SK-N-SH (cell line): ENCODE measurements at regions not wholly inside any gene's neighbourhood (a gene's known extent, or its start where the extent isn't known, plus 50 kb on each side); places are given as distances from the start of the nearest gene placed in this dataset.

Source experiments
- CHD2 ChIP-seq: fragments of 150-350 bp; IDR thresholded peaks from 2 replicates; pipeline ENCODE4 v1.6.1; 2018; ENCODE audit warnings: low read length; ENCODE audit not compliant: partially characterized antibody
- EP300 ChIP-seq, 2 experiments: IDR thresholded peaks; 2 replicates each; pipeline versions ENCODE4 v1.4.0 to v1.6.1; 2012; ENCODE audit warnings: borderline replicate concordance in 1 of 2, low read depth in 1 of 2, low read length in 1 of 2
- FOXM1 ChIP-seq: IDR thresholded peaks from 2 replicates; pipeline ENCODE4 v1.4.0; 2012; ENCODE audit warnings: low read depth, mild to moderate bottlenecking
- POLR2AphosphoS5 ChIP-seq: IDR thresholded peaks from 2 replicates; pipeline ENCODE4 v1.6.1; 2012; ENCODE audit warnings: low read depth, low read length
- RAD21 ChIP-seq: IDR thresholded peaks from 2 replicates; pipeline ENCODE4 v1.6.1; 2012; ENCODE audit warnings: mild to moderate bottlenecking, low read length
- RCOR1 ChIP-seq: fragments of 150-350 bp; IDR thresholded peaks from 2 replicates; pipeline ENCODE4 v1.6.1; 2017; ENCODE audit warnings: antibody characterized with exemption, low read length
- TAF1 ChIP-seq: IDR thresholded peaks from 2 replicates; pipeline ENCODE4 v1.6.1; 2012; ENCODE audit warnings: low read depth, mild to moderate bottlenecking, low read length, moderate library complexity, borderline replicate concordance
- TCF12 ChIP-seq: IDR thresholded peaks from 2 replicates; pipeline ENCODE4 v1.4.0; 2012
- TF ChIP-seq, protein P1 (sequence below): fragments of 150-350 bp; IDR thresholded peaks from 2 replicates; pipeline ENCODE4 v1.6.1; 2017; ENCODE audit warnings: antibody characterized with exemption, low read length, low read depth, borderline replicate concordance
- TF ChIP-seq, protein P2 (sequence below): fragments of 200-600 bp; sonication (generic); IDR thresholded peaks from 2 replicates; pipeline ENCODE4 v1.6.1; 2017; ENCODE audit warnings: antibody characterized with exemption, mild to moderate bottlenecking, moderate library complexity
- TF ChIP-seq, protein P3 (sequence below): IDR thresholded peaks from 2 replicates; pipeline ENCODE4 v1.4.0; 2012; ENCODE audit warnings: low read depth
- TF ChIP-seq, protein P4 (sequence below): IDR thresholded peaks from 2 replicates; pipeline ENCODE4 v1.6.1; 2012; ENCODE audit warnings: mild to moderate bottlenecking, low read depth, low read length, moderate library complexity
- TF ChIP-seq, protein P5 (sequence below): IDR thresholded peaks from 2 replicates; pipeline ENCODE4; 2012
- TF ChIP-seq, protein P6 (sequence below): IDR thresholded peaks from 2 replicates; pipeline ENCODE4 v1.4.0; 2012; ENCODE audit warnings: low read depth, borderline replicate concordance

DNA sequence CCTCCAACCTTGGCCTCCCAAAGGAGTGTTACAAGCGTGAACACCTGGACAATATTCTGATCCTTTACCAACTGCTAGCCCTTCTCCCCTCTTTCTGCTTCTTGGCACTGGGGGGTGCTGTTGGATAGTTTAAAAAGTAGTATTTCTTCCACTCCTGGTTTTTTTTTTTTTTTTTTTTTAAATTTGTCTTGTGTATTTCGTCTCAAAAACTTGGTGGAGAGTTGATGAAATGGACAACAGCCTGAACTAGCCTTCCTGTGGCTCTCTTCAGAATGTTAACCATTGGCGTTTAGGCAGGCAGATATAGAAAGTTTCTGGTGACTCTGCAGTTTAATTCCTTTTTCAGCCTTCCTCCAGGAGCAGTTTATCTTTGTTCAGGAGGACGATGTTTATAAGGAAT is 69.7 kb upstream of the USP24 start:
- TF ChIP-seq, protein P1, sequence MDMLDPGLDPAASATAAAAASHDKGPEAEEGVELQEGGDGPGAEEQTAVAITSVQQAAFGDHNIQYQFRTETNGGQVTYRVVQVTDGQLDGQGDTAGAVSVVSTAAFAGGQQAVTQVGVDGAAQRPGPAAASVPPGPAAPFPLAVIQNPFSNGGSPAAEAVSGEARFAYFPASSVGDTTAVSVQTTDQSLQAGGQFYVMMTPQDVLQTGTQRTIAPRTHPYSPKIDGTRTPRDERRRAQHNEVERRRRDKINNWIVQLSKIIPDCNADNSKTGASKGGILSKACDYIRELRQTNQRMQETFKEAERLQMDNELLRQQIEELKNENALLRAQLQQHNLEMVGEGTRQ = no peak
- TF ChIP-seq, protein P2, sequence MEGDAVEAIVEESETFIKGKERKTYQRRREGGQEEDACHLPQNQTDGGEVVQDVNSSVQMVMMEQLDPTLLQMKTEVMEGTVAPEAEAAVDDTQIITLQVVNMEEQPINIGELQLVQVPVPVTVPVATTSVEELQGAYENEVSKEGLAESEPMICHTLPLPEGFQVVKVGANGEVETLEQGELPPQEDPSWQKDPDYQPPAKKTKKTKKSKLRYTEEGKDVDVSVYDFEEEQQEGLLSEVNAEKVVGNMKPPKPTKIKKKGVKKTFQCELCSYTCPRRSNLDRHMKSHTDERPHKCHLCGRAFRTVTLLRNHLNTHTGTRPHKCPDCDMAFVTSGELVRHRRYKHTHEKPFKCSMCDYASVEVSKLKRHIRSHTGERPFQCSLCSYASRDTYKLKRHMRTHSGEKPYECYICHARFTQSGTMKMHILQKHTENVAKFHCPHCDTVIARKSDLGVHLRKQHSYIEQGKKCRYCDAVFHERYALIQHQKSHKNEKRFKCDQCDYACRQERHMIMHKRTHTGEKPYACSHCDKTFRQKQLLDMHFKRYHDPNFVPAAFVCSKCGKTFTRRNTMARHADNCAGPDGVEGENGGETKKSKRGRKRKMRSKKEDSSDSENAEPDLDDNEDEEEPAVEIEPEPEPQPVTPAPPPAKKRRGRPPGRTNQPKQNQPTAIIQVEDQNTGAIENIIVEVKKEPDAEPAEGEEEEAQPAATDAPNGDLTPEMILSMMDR = peak; percentile 78
- no peak for TF ChIP-seq FOXM1
- TF ChIP-seq, protein P3, sequence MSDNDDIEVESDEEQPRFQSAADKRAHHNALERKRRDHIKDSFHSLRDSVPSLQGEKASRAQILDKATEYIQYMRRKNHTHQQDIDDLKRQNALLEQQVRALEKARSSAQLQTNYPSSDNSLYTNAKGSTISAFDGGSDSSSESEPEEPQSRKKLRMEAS = no peak
- TF ChIP-seq POLR2AphosphoS5 = no peak
- TF ChIP-seq RCOR1 = no peak
- peak; percentile 84 for TF ChIP-seq RAD21
- TF ChIP-seq, protein P4, sequence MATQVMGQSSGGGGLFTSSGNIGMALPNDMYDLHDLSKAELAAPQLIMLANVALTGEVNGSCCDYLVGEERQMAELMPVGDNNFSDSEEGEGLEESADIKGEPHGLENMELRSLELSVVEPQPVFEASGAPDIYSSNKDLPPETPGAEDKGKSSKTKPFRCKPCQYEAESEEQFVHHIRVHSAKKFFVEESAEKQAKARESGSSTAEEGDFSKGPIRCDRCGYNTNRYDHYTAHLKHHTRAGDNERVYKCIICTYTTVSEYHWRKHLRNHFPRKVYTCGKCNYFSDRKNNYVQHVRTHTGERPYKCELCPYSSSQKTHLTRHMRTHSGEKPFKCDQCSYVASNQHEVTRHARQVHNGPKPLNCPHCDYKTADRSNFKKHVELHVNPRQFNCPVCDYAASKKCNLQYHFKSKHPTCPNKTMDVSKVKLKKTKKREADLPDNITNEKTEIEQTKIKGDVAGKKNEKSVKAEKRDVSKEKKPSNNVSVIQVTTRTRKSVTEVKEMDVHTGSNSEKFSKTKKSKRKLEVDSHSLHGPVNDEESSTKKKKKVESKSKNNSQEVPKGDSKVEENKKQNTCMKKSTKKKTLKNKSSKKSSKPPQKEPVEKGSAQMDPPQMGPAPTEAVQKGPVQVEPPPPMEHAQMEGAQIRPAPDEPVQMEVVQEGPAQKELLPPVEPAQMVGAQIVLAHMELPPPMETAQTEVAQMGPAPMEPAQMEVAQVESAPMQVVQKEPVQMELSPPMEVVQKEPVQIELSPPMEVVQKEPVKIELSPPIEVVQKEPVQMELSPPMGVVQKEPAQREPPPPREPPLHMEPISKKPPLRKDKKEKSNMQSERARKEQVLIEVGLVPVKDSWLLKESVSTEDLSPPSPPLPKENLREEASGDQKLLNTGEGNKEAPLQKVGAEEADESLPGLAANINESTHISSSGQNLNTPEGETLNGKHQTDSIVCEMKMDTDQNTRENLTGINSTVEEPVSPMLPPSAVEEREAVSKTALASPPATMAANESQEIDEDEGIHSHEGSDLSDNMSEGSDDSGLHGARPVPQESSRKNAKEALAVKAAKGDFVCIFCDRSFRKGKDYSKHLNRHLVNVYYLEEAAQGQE = no peak
- 0 out of 4 replicates have a peak, but pooled peaks of 1 of the 2 experiments have one; percentile 29 for TF ChIP-seq EP300 (IDR thresholded peaks at IDR 0.05; ENCODE audit: borderline replicate concordance in 1 of 2, low read depth in 1 of 2, low read length in 1 of 2)
- no peak for TF ChIP-seq TAF1
- TF ChIP-seq TCF12 = no peak
- TF ChIP-seq, protein P5, sequence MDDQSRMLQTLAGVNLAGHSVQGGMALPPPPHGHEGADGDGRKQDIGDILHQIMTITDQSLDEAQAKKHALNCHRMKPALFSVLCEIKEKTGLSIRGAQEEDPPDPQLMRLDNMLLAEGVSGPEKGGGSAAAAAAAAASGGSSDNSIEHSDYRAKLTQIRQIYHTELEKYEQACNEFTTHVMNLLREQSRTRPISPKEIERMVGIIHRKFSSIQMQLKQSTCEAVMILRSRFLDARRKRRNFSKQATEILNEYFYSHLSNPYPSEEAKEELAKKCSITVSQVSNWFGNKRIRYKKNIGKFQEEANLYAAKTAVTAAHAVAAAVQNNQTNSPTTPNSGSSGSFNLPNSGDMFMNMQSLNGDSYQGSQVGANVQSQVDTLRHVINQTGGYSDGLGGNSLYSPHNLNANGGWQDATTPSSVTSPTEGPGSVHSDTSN = no peak
- TF ChIP-seq CHD2 = no peak
- TF ChIP-seq, protein P6, sequence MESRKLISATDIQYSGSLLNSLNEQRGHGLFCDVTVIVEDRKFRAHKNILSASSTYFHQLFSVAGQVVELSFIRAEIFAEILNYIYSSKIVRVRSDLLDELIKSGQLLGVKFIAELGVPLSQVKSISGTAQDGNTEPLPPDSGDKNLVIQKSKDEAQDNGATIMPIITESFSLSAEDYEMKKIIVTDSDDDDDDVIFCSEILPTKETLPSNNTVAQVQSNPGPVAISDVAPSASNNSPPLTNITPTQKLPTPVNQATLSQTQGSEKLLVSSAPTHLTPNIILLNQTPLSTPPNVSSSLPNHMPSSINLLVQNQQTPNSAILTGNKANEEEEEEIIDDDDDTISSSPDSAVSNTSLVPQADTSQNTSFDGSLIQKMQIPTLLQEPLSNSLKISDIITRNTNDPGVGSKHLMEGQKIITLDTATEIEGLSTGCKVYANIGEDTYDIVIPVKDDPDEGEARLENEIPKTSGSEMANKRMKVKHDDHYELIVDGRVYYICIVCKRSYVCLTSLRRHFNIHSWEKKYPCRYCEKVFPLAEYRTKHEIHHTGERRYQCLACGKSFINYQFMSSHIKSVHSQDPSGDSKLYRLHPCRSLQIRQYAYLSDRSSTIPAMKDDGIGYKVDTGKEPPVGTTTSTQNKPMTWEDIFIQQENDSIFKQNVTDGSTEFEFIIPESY = no peak
